ENCODE measurements at regions not wholly inside any gene's neighbourhood (a gene's known extent, or its start where the extent isn't known, plus 50 kb on each side); places are given as distances from the start of the nearest gene placed in this dataset.

GRCh38 chr3:157626817-157627216 is 123.6 kb upstream of the VEPH1 start:
- no peak for DNase-seq (ENCODE audit: low spot score)

GRCh38 chr3:157624801-157625200 is 121.6 kb upstream of the VEPH1 start:
- DNase-seq (ENCODE audit: low spot score) = no peak

DNA sequence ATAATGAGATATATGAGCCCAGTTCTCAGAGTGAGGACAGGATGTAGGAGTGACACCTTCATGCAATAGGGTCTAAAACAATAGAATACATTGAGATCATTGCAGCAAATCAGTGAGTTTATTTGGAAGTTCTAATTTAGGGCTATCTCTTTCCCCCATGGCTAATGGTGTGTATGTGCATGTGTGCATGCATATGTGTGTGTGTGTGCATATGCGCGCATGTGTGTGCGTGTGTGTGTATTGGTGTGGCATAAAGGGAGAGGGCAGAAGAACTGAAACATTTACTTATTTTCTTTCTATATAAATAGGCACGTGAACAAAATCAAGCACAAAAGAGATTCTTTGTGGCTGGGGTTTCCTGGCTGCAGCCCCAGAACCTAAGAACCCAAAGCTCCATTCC is 115.7 kb upstream of the VEPH1 start:
- no peak for DNase-seq (ENCODE audit: low spot score)

- peak; percentile 82 for DNase-seq (ENCODE audit: low spot score)
Measured at GRCh38 chr3:157618075-157618760, 115.0 kb upstream of the VEPH1 start.

GRCh38 chr3:157614896-157615295 is 111.7 kb upstream of the VEPH1 start:
- DNase-seq (ENCODE audit: low spot score) = no peak

DNA sequence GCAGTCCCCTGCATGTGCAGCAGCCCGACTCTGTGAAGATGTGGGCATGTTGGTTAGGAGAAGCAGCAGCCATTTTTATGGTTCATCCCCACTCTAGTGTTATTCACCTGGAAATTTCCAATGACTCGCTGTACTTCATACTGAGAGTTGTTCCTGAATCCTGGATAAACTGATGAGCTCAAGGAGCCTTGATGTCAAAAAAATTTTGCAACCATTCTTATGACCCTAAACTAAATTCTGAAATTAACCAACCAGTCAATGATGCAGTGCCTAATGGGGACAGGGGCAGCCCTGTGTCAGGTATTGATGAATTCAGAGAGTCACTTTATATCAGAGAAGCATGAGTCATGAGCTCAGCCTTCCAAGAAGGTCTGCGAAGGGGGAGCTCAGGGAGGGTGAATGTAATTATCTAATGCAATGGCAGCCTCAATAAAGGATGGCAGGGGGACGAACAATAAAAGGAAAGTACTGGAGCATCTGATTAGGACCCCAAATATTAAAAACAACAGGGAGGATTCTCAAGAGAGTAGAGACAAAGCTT is 108.4 kb upstream of the VEPH1 start:
- DNase-seq (ENCODE audit: low spot score) = no peak

DNA sequence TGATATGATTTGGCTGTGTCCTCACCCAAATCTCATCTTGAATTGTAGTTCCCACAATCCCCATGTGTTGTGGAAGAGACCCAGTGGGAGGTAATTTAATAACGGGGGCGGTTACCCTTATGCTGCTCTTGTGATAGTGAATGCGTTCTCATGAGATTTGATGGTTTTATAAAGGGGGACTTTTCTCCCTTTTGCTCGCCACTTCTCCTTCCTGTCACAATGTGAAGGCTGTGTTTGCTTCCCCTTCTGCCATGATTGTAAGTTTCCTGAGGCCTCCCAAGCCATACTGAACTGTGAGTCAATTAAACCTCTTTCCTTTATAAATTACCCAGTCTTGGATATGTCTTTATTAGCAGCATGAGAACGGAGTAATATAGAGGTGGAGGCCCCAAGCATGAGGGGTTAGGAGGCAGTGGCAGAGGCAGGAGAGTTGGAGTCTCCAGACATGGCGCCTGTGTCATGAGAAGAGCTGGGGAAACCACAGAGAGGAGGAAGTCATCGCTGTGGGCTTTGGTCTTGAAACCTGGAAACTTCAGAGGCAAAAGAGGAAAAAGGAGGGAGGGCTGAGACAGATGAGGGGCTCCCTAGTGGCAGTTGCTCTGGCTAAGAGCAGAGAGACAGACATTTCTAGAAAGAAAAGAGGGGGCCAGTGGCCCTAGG is 107.8 kb upstream of the VEPH1 start:
- DNase-seq (ENCODE audit: low spot score) = no peak

DNA sequence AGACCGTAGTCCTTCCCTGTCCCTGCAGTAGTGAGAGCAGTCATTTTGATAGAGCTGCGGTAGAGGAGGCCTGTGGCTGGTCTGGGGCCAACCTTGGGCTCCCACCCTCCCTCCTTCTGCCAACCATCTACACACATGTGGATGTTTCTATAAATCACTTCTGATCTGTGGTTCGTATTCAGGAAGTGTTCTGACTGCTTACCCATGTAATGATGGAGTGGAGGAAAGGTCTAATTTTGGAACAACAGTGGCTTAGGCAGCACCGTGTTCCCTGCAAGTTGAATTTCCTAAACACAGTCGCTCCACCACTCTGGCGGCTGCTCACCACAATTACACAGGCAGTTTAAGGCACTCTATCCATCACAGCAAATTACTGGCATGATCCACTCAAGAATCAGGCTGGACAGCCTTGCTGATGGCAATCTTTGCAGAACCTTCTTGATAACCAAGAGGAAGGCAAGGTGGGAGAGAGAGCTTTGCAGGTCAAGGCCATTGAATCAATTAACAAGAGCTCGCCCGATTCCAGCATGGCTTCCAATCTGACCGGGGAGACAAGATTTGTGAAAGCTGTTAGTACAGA is 104.7 kb upstream of the VEPH1 start:
- no peak for DNase-seq (ENCODE audit: low spot score)

GRCh38 chr3:157606852-157607197 is 103.6 kb upstream of the VEPH1 start:
- DNase-seq (ENCODE audit: low spot score) = no peak

DNA sequence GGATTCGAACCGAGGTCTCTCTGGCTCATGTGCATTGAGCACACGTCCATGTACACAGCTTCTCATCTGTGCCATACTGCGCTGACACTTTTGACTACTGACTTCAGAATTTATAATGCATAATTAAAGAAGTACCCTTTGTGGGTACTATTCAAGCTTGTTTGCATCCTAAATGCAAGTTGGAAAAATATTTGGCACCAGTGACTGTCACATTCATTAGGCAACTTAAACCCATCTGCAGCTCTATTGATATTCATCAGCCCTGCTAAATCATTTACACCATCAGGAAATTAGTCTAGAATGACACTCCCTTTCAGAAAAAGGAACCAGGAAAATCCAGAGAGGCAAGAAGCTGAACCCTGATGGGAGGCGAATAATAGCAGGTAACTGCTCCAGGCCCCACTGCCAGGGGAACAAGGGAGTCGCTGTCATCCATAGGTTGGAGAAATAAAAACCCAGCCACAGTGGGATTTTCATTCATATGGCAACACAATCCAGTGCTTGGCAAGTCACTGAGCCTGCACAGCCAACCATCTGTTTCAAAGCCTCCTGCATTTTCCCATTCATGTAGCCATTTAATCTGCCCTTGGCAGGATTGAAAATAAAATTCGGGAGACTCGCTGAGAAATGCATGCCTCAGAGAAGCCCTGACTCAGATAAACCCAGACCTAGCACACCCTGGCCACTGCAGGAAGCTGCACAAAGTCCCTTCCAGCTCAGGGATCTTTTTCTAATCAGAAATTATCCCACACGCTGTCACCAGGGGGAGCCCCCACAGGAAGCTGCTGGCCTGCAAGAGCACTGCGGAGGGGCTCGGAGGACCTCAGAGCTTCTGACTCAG is 103.0 kb upstream of the VEPH1 start:
- DNase-seq (ENCODE audit: low spot score) = peak; percentile 77

- no peak for DNase-seq (ENCODE audit: low spot score)
Measured at GRCh38 chr3:157605356-157605755, 102.1 kb upstream of the VEPH1 start.

- no peak for DNase-seq (ENCODE audit: low spot score)
Measured at GRCh38 chr3:157602424-157602823, 99.2 kb upstream of the VEPH1 start.

DNA sequence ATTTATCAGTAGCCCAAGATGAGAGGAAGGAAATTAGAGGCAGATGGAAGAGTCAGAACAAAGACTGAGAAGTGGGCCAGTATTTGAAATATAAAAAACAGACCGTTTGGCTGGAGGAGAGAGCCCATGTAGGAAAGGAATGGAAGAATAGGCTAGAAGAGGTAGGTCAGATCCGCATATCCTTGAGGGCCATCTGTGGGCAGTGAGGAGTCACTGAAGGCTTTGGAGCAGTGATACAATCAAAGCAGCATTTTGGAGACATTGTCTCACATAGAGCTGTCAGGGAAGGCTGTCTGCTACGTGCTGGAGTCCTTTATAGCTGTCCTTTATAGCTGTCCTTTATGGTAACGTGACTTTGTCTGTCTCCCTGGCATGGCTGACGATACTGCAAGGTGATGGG is 92.0 kb upstream of the VEPH1 start:
- no peak for DNase-seq (ENCODE audit: low spot score)

- DNase-seq (ENCODE audit: low spot score) = no peak
Measured at GRCh38 chr3:157594413-157594812, 91.2 kb upstream of the VEPH1 start.

DNA sequence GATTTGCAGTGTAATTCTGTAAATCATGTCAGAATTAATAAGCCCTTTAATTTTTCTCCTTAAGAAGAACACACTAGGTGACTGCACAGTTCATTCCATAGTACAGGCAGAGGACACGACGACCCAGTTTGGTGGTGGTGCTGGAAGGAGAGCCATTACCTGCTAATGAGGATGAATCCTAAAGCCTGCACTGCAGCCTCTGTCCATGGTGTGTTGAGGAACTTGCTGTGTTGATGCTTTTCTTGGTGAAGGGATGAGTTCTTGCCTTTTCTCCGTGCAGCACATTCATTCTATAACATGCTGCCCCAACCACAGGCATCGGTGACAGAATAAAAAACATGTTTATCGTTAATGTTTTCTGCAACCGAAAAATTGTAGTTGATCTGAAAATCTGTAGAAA is 89.6 kb upstream of the VEPH1 start:
- DNase-seq (ENCODE audit: low spot score) = no peak

- DNase-seq (ENCODE audit: low spot score) = no peak
Measured at GRCh38 chr3:157590273-157590672, 87.1 kb upstream of the VEPH1 start.

DNA sequence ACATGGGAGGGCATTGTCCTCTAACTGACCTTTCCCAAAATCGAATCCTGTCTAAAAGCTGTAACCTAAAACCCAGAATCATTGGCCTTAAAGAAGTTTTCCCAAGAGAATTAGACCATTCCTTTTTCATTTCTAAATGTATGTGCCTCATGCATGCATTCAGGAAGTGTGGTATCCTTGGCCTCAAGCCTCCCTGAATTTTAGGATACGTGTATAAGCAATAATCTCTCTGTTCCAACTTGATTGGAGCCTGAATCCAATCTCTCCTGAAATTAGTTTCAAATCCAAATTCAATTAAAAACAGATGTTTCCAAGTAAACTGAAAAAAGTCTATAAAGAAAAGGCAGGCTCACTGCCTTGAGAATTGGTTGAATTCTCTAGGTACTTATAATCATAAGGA is 86.0 kb upstream of the VEPH1 start:
- DNase-seq (ENCODE audit: low spot score) = no peak

- no peak for DNase-seq (ENCODE audit: low spot score)
Measured at GRCh38 chr3:157588386-157589060, 85.3 kb upstream of the VEPH1 start.

GRCh38 chr3:157586293-157586692 is 83.1 kb upstream of the VEPH1 start:
- no peak for DNase-seq (ENCODE audit: low spot score)

GRCh38 chr3:157585386-157585785 is 82.2 kb upstream of the VEPH1 start:
- no peak for DNase-seq (ENCODE audit: low spot score)

- DNase-seq (ENCODE audit: low spot score) = no peak
Measured at GRCh38 chr3:157582637-157582973, 79.4 kb upstream of the VEPH1 start.

Measured in COLO829 (cell line).